ENCODE measurements at regions not wholly inside any gene's neighbourhood (a gene's known extent, or its start where the extent isn't known, plus 50 kb on each side); places are given as distances from the start of the nearest gene placed in this dataset.

GRCh38 chr13:73765651-73766384 lies 368.4 kb downstream of the KLF12 start:
- peak; percentile 92 for ATAC-seq
- H3K4me3 ChIP-seq (ENCODE audit: low read length), result peak overlapping the region; percentile 52
- ChIA-PET CTCF (interaction anchor here (0.5 to 4.0 kb wide), 9 partner anchors 10 to 924 kb away, joined by 3 to 41 read pairs (median 3); no protein-coding TSS in a partner anchor), POLR2A (interaction anchor here (0.5 to 4.7 kb wide), 41 partner anchors 8 to 1561 kb away, joined by 3 to 43 read pairs (median 4); partner anchors contain the start of genes KLF12 and KLF5)
- intact Hi-C loops (cut with micrococcal nuclease), result loop anchor here (1.0 to 5.0 kb wide), 13 partner anchors 17 to 1561 kb away; no protein-coding TSS in a partner anchor
- H3K4me1 Mint-ChIP-seq, result peaks cover 37 to 92% (median 89%) of the 10 kb centered on the region in 7 donors
- no peaks in the 10 kb centered on the region for H3K27me3 ChIP-seq (ENCODE audit: control insufficient read depth in 2 of 2, insufficient read depth in 2 of 2, low read length in 2 of 2)
- DNase-seq, result peak; percentile 29 to 91 (median 85)
- peaks cover 37 to 52% of the 10 kb centered on the region in 2 donors for H3K4me1 ChIP-seq (ENCODE audit: control insufficient read depth in 2 of 2, insufficient read depth in 2 of 2, low read length in 2 of 2)
- H3K4me3 Mint-ChIP-seq, result peak overlapping the region; percentile 77 to 87 (median 85)
- peak overlapping the region; percentile 77 for H3K27ac ChIP-seq (ENCODE audit: low read depth, low read length)
- peaks cover 10 to 46% (median 44%) of the 10 kb centered on the region in 5 donors for H3K36me3 Mint-ChIP-seq
- peaks cover 0 to 20% (median under 1%) of the 10 kb centered on the region in 11 donors for H3K9me3 Mint-ChIP-seq
- H3K27ac Mint-ChIP-seq, result peak overlapping the region; percentile 90 to 100 (median 98)
- no peaks in the 10 kb centered on the region for H3K27me3 Mint-ChIP-seq
- H3K9me3 ChIP-seq (ENCODE audit: control insufficient read depth in 2 of 3, low read length in 3 of 3), result no peaks in the 10 kb centered on the region
- H3K36me3 ChIP-seq (ENCODE audit: control insufficient read depth in 2 of 3, insufficient read depth in 3 of 3, low read length in 3 of 3), result peaks cover 0 to 4% (median 0%) of the 10 kb centered on the region in 3 experiments

GRCh38 chr13:73759434-73759833 lies 374.8 kb downstream of the KLF12 start:
- Mint-ChIP-seq H3K27me3 (no peaks in the 10 kb centered on the region), H3K4me1 (peaks cover 18 to 98% (median 91%) of the 10 kb centered on the region in 7 donors), H3K4me3 (peak overlapping the region in 2 of 10 donors; percentile 21 to 39), H3K27ac (peak overlapping the region in 8 of 9 donors; percentile 13 to 96 (median 81)), H3K36me3 (peaks cover 7 to 51% (median 46%) of the 10 kb centered on the region in 5 donors), H3K9me3 (peaks cover 0 to 11% (median 0%) of the 10 kb centered on the region in 11 donors)
- H3K27ac ChIP-seq (ENCODE audit: low read depth, low read length), result no peak overlapping the region
- no peaks in the 10 kb centered on the region for H3K9me3 ChIP-seq (ENCODE audit: control insufficient read depth in 2 of 3, low read length in 3 of 3)
- intact Hi-C loops (cut with micrococcal nuclease), result no loop called here
- H3K4me1 ChIP-seq (ENCODE audit: control insufficient read depth in 2 of 2, insufficient read depth in 2 of 2, low read length in 2 of 2), result peaks cover under 1 to 20% of the 10 kb centered on the region in 2 donors
- ChIA-PET POLR2A (interaction anchor here (1.3 to 5.3 kb wide), 3 partner anchors 8 to 375 kb away, joined by 3 to 43 read pairs (median 3); partner anchors contain the start of gene KLF12), CTCF (interaction anchor here (0.9 kb wide), 1 partner anchor 12 kb away, joined by 3 read pairs; no protein-coding TSS in a partner anchor)
- H3K4me3 ChIP-seq (ENCODE audit: low read length), result no peak overlapping the region
- DNase-seq, result no peak
- no peak for ATAC-seq
- H3K27me3 ChIP-seq (ENCODE audit: control insufficient read depth in 2 of 2, insufficient read depth in 2 of 2, low read length in 2 of 2), result no peaks in the 10 kb centered on the region
- peaks cover 0 to 4% (median 0%) of the 10 kb centered on the region in 3 experiments for H3K36me3 ChIP-seq (ENCODE audit: control insufficient read depth in 2 of 3, insufficient read depth in 3 of 3, low read length in 3 of 3)

- POLR2A ChIA-PET, result interaction anchor here (1.1 to 5.3 kb wide), 3 partner anchors 10 to 376 kb away, joined by 4 to 43 read pairs (median 5); partner anchors contain the start of gene KLF12
- Histone ChIP-seq H3K27ac (ENCODE audit: low read depth, low read length) (no peak overlapping the region), H3K4me3 (ENCODE audit: low read length) (no peak overlapping the region), H3K27me3 (ENCODE audit: control insufficient read depth in 2 of 2, insufficient read depth in 2 of 2, low read length in 2 of 2) (no peaks in the 10 kb centered on the region), H3K9me3 (ENCODE audit: control insufficient read depth in 2 of 3, low read length in 3 of 3) (no peaks in the 10 kb centered on the region), H3K4me1 (ENCODE audit: control insufficient read depth in 2 of 2, insufficient read depth in 2 of 2, low read length in 2 of 2) (peaks cover 0 to 19% of the 10 kb centered on the region in 2 donors), H3K36me3 (ENCODE audit: control insufficient read depth in 2 of 3, insufficient read depth in 3 of 3, low read length in 3 of 3) (peaks cover 0 to 2% (median 0%) of the 10 kb centered on the region in 3 experiments)
- H3K9me3 Mint-ChIP-seq, result peaks cover 0 to 6% (median 0%) of the 10 kb centered on the region in 11 donors
- no peaks in the 10 kb centered on the region for H3K27me3 Mint-ChIP-seq
- no peak for ATAC-seq
- peaks cover 9 to 51% (median 38%) of the 10 kb centered on the region in 5 donors for H3K36me3 Mint-ChIP-seq
- CTCF ChIA-PET, result interaction anchor here (0.8 to 3.3 kb wide), 4 partner anchors 9 to 1462 kb away, joined by 3 to 41 read pairs (median 4); no protein-coding TSS in a partner anchor
- H3K4me1 Mint-ChIP-seq, result peaks cover 18 to 90% (median 81%) of the 10 kb centered on the region in 7 donors
- no peak for DNase-seq
- peak overlapping the region in 5 of 10 donors; percentile 4 to 43 (median 17) for H3K4me3 Mint-ChIP-seq
- intact Hi-C loops (cut with micrococcal nuclease), result no loop called here
- peak overlapping the region in 8 of 9 donors; percentile 67 to 97 (median 88) for H3K27ac Mint-ChIP-seq
These were observed 376.5 kb downstream of the KLF12 start for GRCh38 chr13:73757481-73758233.

GRCh38 chr13:73754727-73755292 lies 379.4 kb downstream of the KLF12 start:
- POLR2A ChIA-PET, result interaction anchor here (0.6 to 5.3 kb wide), 6 partner anchors 8 to 231 kb away, joined by 3 to 43 read pairs (median 4); no protein-coding TSS in a partner anchor
- H3K4me1 ChIP-seq (ENCODE audit: control insufficient read depth in 2 of 2, insufficient read depth in 2 of 2, low read length in 2 of 2), result peaks cover 0 to 19% of the 10 kb centered on the region in 2 donors
- ATAC-seq (peak; percentile 67), DNase-seq (peak in 7 of 9 donors; percentile 32 to 69 (median 59))
- Mint-ChIP-seq H3K36me3 (peaks cover 13 to 50% (median 33%) of the 10 kb centered on the region in 5 donors), H3K27me3 (no peaks in the 10 kb centered on the region), H3K9me3 (peaks cover 0 to 3% (median 0%) of the 10 kb centered on the region in 11 donors), H3K27ac (peak overlapping the region; percentile 11 to 96 (median 79)), H3K4me3 (peak overlapping the region in 1 of 10 donors; percentile 5), H3K4me1 (peaks cover 13 to 76% (median 57%) of the 10 kb centered on the region in 7 donors)
- H3K27me3 ChIP-seq (ENCODE audit: control insufficient read depth in 2 of 2, insufficient read depth in 2 of 2, low read length in 2 of 2), result no peaks in the 10 kb centered on the region
- no peak overlapping the region for H3K27ac ChIP-seq (ENCODE audit: low read depth, low read length)
- CTCF ChIA-PET, result interaction anchor here (0.6 to 3.3 kb wide), 7 partner anchors 8 to 1541 kb away, joined by 3 to 41 read pairs (median 6); no protein-coding TSS in a partner anchor
- H3K9me3 ChIP-seq (ENCODE audit: control insufficient read depth in 2 of 3, low read length in 3 of 3), result no peaks in the 10 kb centered on the region
- H3K36me3 ChIP-seq (ENCODE audit: control insufficient read depth in 2 of 3, insufficient read depth in 3 of 3, low read length in 3 of 3), result no peaks in the 10 kb centered on the region
- intact Hi-C loops (cut with micrococcal nuclease), result loop anchor here (1.0 to 5.0 kb wide), 8 partner anchors 12 to 1464 kb away; no protein-coding TSS in a partner anchor
- H3K4me3 ChIP-seq (ENCODE audit: low read length), result no peak overlapping the region

GRCh38 chr13:73754241-73754640 lies 380.0 kb downstream of the KLF12 start:
- H3K4me3 Mint-ChIP-seq, result no peak overlapping the region

More at GRCh38 chr13:73754241-73754640, 380.0 kb downstream of the KLF12 start:
- DNase-seq (no peak), ATAC-seq (no peak)
- H3K27me3 Mint-ChIP-seq, result no peaks in the 10 kb centered on the region
- Histone ChIP-seq H3K36me3 (ENCODE audit: control insufficient read depth in 2 of 3, insufficient read depth in 3 of 3, low read length in 3 of 3) (no peaks in the 10 kb centered on the region), H3K4me3 (ENCODE audit: low read length) (no peak overlapping the region), H3K9me3 (ENCODE audit: control insufficient read depth in 2 of 3, low read length in 3 of 3) (no peaks in the 10 kb centered on the region), H3K27me3 (ENCODE audit: control insufficient read depth in 2 of 2, insufficient read depth in 2 of 2, low read length in 2 of 2) (no peaks in the 10 kb centered on the region), H3K27ac (ENCODE audit: low read depth, low read length) (no peak overlapping the region), H3K4me1 (ENCODE audit: control insufficient read depth in 2 of 2, insufficient read depth in 2 of 2, low read length in 2 of 2) (peaks cover 0 to 17% of the 10 kb centered on the region in 2 donors)
- peak overlapping the region in 3 of 9 donors; percentile 85 to 96 (median 90) for H3K27ac Mint-ChIP-seq
- CTCF ChIA-PET, result interaction anchor here (2.4 to 3.3 kb wide), 2 partner anchors 13 to 533 kb away, joined by 18 to 41 read pairs; no protein-coding TSS in a partner anchor
- POLR2A ChIA-PET, result interaction anchor here (1.0 to 1.5 kb wide), 3 partner anchors 10 to 534 kb away, joined by 3 to 8 read pairs (median 4); no protein-coding TSS in a partner anchor
- peaks cover 13 to 76% (median 52%) of the 10 kb centered on the region in 7 donors for H3K4me1 Mint-ChIP-seq
- peaks cover 0 to 3% (median 0%) of the 10 kb centered on the region in 11 donors for H3K9me3 Mint-ChIP-seq
- H3K36me3 Mint-ChIP-seq, result peaks cover 16 to 51% (median 36%) of the 10 kb centered on the region in 5 donors
- intact Hi-C loops (cut with micrococcal nuclease), result loop anchor here (1.0 to 5.0 kb wide), 7 partner anchors 13 to 1465 kb away; no protein-coding TSS in a partner anchor

Data from naive thymus-derived CD4-positive, alpha-beta T cell (primary cell).